ENCODE measurements at regions not wholly inside any gene's neighbourhood (a gene's known extent, or its start where the extent isn't known, plus 50 kb on each side); places are given as distances from the start of the nearest gene placed in this dataset.

DNA sequence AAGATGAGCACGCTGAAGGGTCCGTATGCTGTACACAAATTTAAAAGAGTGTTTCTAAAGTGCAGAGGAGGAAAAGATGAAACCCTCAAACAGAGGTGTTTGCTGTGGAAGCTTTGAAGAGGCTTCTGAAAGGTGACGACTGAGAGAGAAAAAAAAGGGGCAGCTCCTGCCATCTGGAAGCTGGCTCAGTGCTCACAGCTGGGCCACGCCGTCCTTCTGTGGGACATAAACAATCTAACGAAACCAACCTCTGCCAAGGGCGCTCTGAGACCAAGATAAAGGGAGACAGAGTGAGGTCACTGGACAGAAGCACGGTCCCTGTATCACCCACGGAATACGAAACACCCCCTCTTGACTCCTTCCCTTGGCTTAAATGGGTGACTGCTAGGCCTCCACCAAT lies 96.3 kb upstream of the SLC6A6 start:
- DNase-seq: no peak
- no peak overlapping the region for H3K4me2 ChIP-seq (ENCODE audit: low read length)
- H2BK5ac ChIP-seq (ENCODE audit: low read length): no peak overlapping the region
- no peak overlapping the region for H4K5ac ChIP-seq (ENCODE audit: low read length)
- H3K36me3 ChIP-seq (ENCODE audit: control insufficient read depth, insufficient read depth, low read length): no peaks in the 10 kb centered on the region
- H2BK15ac ChIP-seq (replicated peaks; ENCODE audit: low read depth): no peak overlapping the region
- no peaks in the 10 kb centered on the region for H3K27me3 ChIP-seq (ENCODE audit: insufficient read depth, low read length, poor library complexity)
- no peak overlapping the region for H2AK5ac ChIP-seq (ENCODE audit: low read length)
- H3K79me2 ChIP-seq (ENCODE audit: control insufficient read depth, insufficient read depth, low read length): no peaks in the 10 kb centered on the region
- H3K27ac ChIP-seq (ENCODE audit: low read depth, low read length): no peak overlapping the region
- H3K56ac ChIP-seq (ENCODE audit: low read length): no peak overlapping the region
- no peak overlapping the region for H2BK120ac ChIP-seq (ENCODE audit: low read depth, low read length)
- no peak overlapping the region for H3K4me3 ChIP-seq (ENCODE audit: low read length)
- no peak overlapping the region for H4K8ac ChIP-seq (ENCODE audit: low read depth, low read length)
- H3K79me1 ChIP-seq (ENCODE audit: low read length): no peaks in the 10 kb centered on the region
- no peak overlapping the region for H3K9ac ChIP-seq (ENCODE audit: low read length)
- WGBS (ENCODE audit: extremely low coverage, insufficient coverage, low lambda C conversion rate): no CpG with 5 or more reads among the region's 10 CpGs
- no peaks in the 10 kb centered on the region for H3K4me1 ChIP-seq (ENCODE audit: control insufficient read depth, low read depth, low read length)
- no peak overlapping the region for H3K4ac ChIP-seq (ENCODE audit: low read depth, low read length)
- no peak overlapping the region for H3K18ac ChIP-seq (ENCODE audit: low read length)
- H3K23ac ChIP-seq (ENCODE audit: low read length): no peak overlapping the region

DNA sequence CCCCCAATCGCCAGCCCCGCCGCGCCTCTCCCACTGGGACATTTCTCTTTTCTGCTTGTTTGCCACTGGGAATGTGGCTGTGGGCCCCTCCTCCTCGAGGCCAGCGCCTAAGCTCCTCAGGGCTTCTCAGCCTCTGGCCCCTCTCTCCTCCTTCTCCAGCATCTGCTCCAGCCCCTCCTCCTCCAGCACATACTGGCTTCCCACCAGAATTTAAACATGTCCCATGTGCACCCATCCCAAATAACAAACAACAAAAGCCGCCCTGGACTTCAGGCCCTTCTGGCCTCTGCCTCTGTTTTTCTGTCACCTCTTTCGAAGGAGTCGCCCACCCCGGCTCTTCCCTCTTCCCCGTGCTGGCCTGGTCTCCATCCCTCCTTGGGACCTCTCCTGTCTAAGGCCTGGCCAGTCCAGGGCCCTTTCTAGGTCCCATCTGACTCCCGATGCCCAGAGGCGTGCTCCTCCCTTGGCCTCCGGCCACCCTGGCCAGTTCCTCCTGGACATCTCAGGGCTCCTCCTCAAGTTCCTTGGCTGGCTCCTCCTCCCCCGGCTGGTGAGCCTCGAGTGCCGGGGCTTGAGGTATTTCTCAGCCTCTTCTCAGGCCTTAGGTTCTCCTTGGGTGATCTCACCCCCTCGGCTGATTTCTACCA lies 94.6 kb upstream of the SLC6A6 start:
- no CpG with 5 or more reads among the region's 18 CpGs for WGBS (ENCODE audit: extremely low coverage, insufficient coverage, low lambda C conversion rate)
- no peak overlapping the region for H3K23ac ChIP-seq (ENCODE audit: low read length)
- no peak overlapping the region for H2AK5ac ChIP-seq (ENCODE audit: low read length)
- no peaks in the 10 kb centered on the region for H3K27me3 ChIP-seq (ENCODE audit: insufficient read depth, low read length, poor library complexity)
- no peak overlapping the region for H3K27ac ChIP-seq (ENCODE audit: low read depth, low read length)
- no peak overlapping the region for H4K5ac ChIP-seq (ENCODE audit: low read length)
- DNase-seq: no peak
- no peak overlapping the region for H2BK120ac ChIP-seq (ENCODE audit: low read depth, low read length)
- no peak overlapping the region for H3K4me2 ChIP-seq (ENCODE audit: low read length)
- H3K79me2 ChIP-seq (ENCODE audit: control insufficient read depth, insufficient read depth, low read length): no peaks in the 10 kb centered on the region
- H4K8ac ChIP-seq (ENCODE audit: low read depth, low read length): no peak overlapping the region
- no peaks in the 10 kb centered on the region for H3K79me1 ChIP-seq (ENCODE audit: low read length)
- H3K9ac ChIP-seq (ENCODE audit: low read length): no peak overlapping the region
- H3K36me3 ChIP-seq (ENCODE audit: control insufficient read depth, insufficient read depth, low read length): no peaks in the 10 kb centered on the region
- H3K4ac ChIP-seq (ENCODE audit: low read depth, low read length): no peak overlapping the region
- H2BK15ac ChIP-seq (replicated peaks; ENCODE audit: low read depth): no peak overlapping the region
- no peaks in the 10 kb centered on the region for H3K4me1 ChIP-seq (ENCODE audit: control insufficient read depth, low read depth, low read length)
- H3K56ac ChIP-seq (ENCODE audit: low read length): no peak overlapping the region
- no peak overlapping the region for H3K4me3 ChIP-seq (ENCODE audit: low read length)
- H3K18ac ChIP-seq (ENCODE audit: low read length): no peak overlapping the region
- no peak overlapping the region for H2BK5ac ChIP-seq (ENCODE audit: low read length)

DNA sequence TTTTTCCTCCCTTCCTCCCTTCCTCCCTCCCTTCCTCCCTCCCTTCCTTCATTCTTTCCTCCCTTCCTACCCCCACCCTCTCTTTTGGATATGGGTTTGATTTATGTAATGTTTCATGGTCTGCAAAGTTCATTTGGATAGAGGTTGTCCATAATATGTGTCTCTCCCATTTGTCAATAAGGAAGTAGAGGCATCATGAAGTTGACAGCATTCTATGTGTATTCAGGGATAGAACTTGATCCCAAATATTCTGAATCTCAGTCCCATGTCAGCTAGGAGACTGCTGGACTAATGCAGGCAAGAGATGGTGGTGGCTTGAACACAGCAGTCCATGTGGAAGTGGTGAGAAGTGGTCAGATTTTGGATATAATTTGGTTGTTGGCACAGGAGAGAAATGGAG lies 90.7 kb upstream of the SLC6A6 start:
- Histone ChIP-seq H2BK120ac (ENCODE audit: low read depth, low read length) (no peak overlapping the region), H3K27ac (ENCODE audit: low read depth, low read length) (no peak overlapping the region), H2AK5ac (ENCODE audit: low read length) (no peak overlapping the region), H2BK5ac (ENCODE audit: low read length) (no peak overlapping the region), H3K4me1 (ENCODE audit: control insufficient read depth, low read depth, low read length) (no peaks in the 10 kb centered on the region), H4K5ac (ENCODE audit: low read length) (no peak overlapping the region), H3K9ac (ENCODE audit: low read length) (no peak overlapping the region), H3K27me3 (ENCODE audit: insufficient read depth, low read length, poor library complexity) (no peaks in the 10 kb centered on the region), H3K79me2 (ENCODE audit: control insufficient read depth, insufficient read depth, low read length) (no peaks in the 10 kb centered on the region), H3K18ac (ENCODE audit: low read length) (no peak overlapping the region), H3K4ac (ENCODE audit: low read depth, low read length) (no peak overlapping the region), H4K8ac (ENCODE audit: low read depth, low read length) (no peak overlapping the region), H2BK15ac (replicated peaks; ENCODE audit: low read depth) (no peak overlapping the region), H3K23ac (ENCODE audit: low read length) (no peak overlapping the region), H3K36me3 (ENCODE audit: control insufficient read depth, insufficient read depth, low read length) (no peaks in the 10 kb centered on the region), H3K4me2 (ENCODE audit: low read length) (no peak overlapping the region), H3K79me1 (ENCODE audit: low read length) (no peaks in the 10 kb centered on the region), H3K4me3 (ENCODE audit: low read length) (no peak overlapping the region), H3K56ac (ENCODE audit: low read length) (no peak overlapping the region)
- DNase-seq: no peak

DNA sequence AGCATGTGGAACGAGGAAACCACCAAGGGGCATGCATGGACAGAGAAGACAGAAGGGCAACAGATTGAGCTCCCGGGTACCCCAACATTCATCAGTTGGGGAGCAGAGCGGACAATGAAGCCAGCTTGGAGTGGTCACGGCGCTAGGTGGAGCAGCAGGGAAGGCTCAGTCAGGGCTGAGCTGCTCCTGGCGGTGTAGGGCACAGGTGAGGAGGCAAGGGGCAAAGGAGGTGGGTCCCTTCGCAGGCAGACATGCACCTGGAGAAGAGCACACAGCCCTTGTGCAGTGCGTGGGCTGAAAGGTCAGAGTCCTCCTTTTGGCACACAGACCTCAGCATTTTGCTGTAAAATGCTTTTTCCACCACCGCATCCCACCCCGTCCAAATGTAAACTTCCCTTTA lies 90.0 kb upstream of the SLC6A6 start:
- Histone ChIP-seq H2AK5ac (ENCODE audit: low read length) (no peak overlapping the region), H2BK120ac (ENCODE audit: low read depth, low read length) (no peak overlapping the region), H3K4me2 (ENCODE audit: low read length) (no peak overlapping the region), H3K36me3 (ENCODE audit: control insufficient read depth, insufficient read depth, low read length) (no peaks in the 10 kb centered on the region), H3K18ac (ENCODE audit: low read length) (no peak overlapping the region), H3K56ac (ENCODE audit: low read length) (no peak overlapping the region), H2BK15ac (replicated peaks; ENCODE audit: low read depth) (no peak overlapping the region), H3K27ac (ENCODE audit: low read depth, low read length) (no peak overlapping the region), H3K79me2 (ENCODE audit: control insufficient read depth, insufficient read depth, low read length) (no peaks in the 10 kb centered on the region), H3K4ac (ENCODE audit: low read depth, low read length) (no peak overlapping the region), H3K9ac (ENCODE audit: low read length) (no peak overlapping the region), H3K4me1 (ENCODE audit: control insufficient read depth, low read depth, low read length) (no peaks in the 10 kb centered on the region), H3K4me3 (ENCODE audit: low read length) (no peak overlapping the region), H4K5ac (ENCODE audit: low read length) (no peak overlapping the region), H2BK5ac (ENCODE audit: low read length) (no peak overlapping the region), H3K79me1 (ENCODE audit: low read length) (no peaks in the 10 kb centered on the region), H4K8ac (ENCODE audit: low read depth, low read length) (no peak overlapping the region), H3K23ac (ENCODE audit: low read length) (no peak overlapping the region), H3K27me3 (ENCODE audit: insufficient read depth, low read length, poor library complexity) (no peaks in the 10 kb centered on the region)
- no CpG with 5 or more reads among the region's 10 CpGs for WGBS (ENCODE audit: extremely low coverage, insufficient coverage, low lambda C conversion rate)
- DNase-seq: no peak

DNA sequence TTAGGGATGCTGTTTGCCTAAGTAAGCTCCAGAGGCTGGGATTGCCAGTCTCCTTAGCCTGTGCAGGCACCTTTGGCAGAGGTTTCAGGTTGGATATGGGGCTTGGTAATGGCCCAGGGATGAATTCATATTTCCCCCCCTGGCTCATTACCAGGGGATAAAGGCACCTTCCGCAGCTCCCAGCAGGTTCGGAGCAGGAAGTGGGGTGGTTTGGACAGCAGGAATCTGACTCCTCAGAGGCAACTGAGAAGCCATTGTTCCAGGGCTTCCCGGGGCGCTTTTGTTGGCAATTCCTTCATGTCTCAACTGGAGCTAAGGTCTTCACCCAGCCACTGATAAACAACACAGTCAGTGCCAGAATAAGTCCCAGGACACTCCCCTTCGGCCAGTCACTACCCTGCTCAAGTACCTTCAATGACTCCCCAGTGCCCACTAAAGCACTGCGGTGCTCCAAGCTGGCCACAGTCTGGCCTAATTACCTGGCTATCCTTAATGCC lies 85.3 kb upstream of the SLC6A6 start:
- no CpG with 5 or more reads among the region's 6 CpGs for WGBS (ENCODE audit: extremely low coverage, insufficient coverage, low lambda C conversion rate)
- H3K27ac ChIP-seq (ENCODE audit: low read depth, low read length): no peak overlapping the region

DNA sequence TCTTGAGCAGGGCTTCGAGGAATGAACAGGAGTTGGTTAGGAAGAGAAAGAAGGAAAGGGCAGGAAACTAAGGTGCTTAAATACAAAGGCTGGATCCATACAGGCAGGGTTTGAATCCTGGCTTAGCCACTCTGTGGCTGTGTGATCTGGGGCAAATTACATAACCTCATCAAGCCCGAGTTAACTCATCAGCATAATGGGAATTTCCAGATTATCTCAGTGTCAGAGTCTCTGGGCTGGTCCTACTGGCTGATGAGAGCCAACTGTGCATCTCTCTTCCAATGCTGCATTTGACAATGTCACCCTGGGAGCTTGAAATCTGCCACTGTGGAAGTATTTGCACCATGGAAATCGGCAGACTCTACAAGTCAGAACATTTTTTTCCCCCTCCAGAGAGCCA lies 83.8 kb upstream of the SLC6A6 start:
- Histone ChIP-seq H3K23ac (ENCODE audit: low read length) (no peak overlapping the region), H4K5ac (ENCODE audit: low read length) (no peak overlapping the region), H2BK5ac (ENCODE audit: low read length) (no peak overlapping the region), H2AK5ac (ENCODE audit: low read length) (peak overlapping the region; percentile 44), H3K4me3 (ENCODE audit: low read length) (no peak overlapping the region), H3K4me2 (ENCODE audit: low read length) (no peak overlapping the region), H3K36me3 (ENCODE audit: control insufficient read depth, insufficient read depth, low read length) (no peaks in the 10 kb centered on the region), H3K4ac (ENCODE audit: low read depth, low read length) (no peak overlapping the region), H2BK120ac (ENCODE audit: low read depth, low read length) (no peak overlapping the region), H3K56ac (ENCODE audit: low read length) (no peak overlapping the region), H2BK15ac (replicated peaks; ENCODE audit: low read depth) (no peak overlapping the region), H3K79me1 (ENCODE audit: low read length) (no peaks in the 10 kb centered on the region), H4K8ac (ENCODE audit: low read depth, low read length) (no peak overlapping the region), H3K9ac (ENCODE audit: low read length) (no peak overlapping the region), H3K27me3 (ENCODE audit: insufficient read depth, low read length, poor library complexity) (no peaks in the 10 kb centered on the region), H3K18ac (ENCODE audit: low read length) (no peak overlapping the region), H3K27ac (ENCODE audit: low read depth, low read length) (no peak overlapping the region), H3K79me2 (ENCODE audit: control insufficient read depth, insufficient read depth, low read length) (no peaks in the 10 kb centered on the region), H3K4me1 (ENCODE audit: control insufficient read depth, low read depth, low read length) (no peaks in the 10 kb centered on the region)
- no peak for DNase-seq
- WGBS (ENCODE audit: extremely low coverage, insufficient coverage, low lambda C conversion rate): no CpG with 5 or more reads among the region's 3 CpGs

More for the DNA sequence above, 85.3 kb upstream of the SLC6A6 start:
- Histone ChIP-seq H3K36me3 (ENCODE audit: control insufficient read depth, insufficient read depth, low read length) (no peaks in the 10 kb centered on the region), H3K4me3 (ENCODE audit: low read length) (no peak overlapping the region), H3K4me1 (ENCODE audit: control insufficient read depth, low read depth, low read length) (no peaks in the 10 kb centered on the region), H3K9ac (ENCODE audit: low read length) (no peak overlapping the region), H4K8ac (ENCODE audit: low read depth, low read length) (no peak overlapping the region), H3K4me2 (ENCODE audit: low read length) (no peak overlapping the region), H3K23ac (ENCODE audit: low read length) (no peak overlapping the region), H2BK15ac (replicated peaks; ENCODE audit: low read depth) (no peak overlapping the region), H4K5ac (ENCODE audit: low read length) (no peak overlapping the region), H2AK5ac (ENCODE audit: low read length) (no peak overlapping the region), H3K79me1 (ENCODE audit: low read length) (no peaks in the 10 kb centered on the region), H3K18ac (ENCODE audit: low read length) (no peak overlapping the region), H2BK5ac (ENCODE audit: low read length) (no peak overlapping the region), H3K27me3 (ENCODE audit: insufficient read depth, low read length, poor library complexity) (no peaks in the 10 kb centered on the region), H3K56ac (ENCODE audit: low read length) (no peak overlapping the region), H3K79me2 (ENCODE audit: control insufficient read depth, insufficient read depth, low read length) (no peaks in the 10 kb centered on the region), H3K4ac (ENCODE audit: low read depth, low read length) (no peak overlapping the region), H2BK120ac (ENCODE audit: low read depth, low read length) (no peak overlapping the region)
- DNase-seq: no peak
